Dermis blood vessel endothelial cell (primary cell): ENCODE measurements at regions not wholly inside any gene's neighbourhood (a gene's known extent, or its start where the extent isn't known, plus 50 kb on each side); places are given as distances from the start of the nearest gene placed in this dataset.
"Not testable (repeated sequence)": the region's sequence is repeated elsewhere in the genome, so short reads cannot be mapped to it uniquely, and the experiment has no call there.

ENCODE experiments used
- DNase-seq: peaks from one replicate; pipeline ENCODE4 v3.0.0; 2010

GRCh38 chr18:62629031-62629430 is 86.3 kb upstream of the PHLPP1 start:
- DNase-seq = no peak

- no peak for DNase-seq
These were observed 84.2 kb upstream of the PHLPP1 start for GRCh38 chr18:62631173-62631572.

DNA sequence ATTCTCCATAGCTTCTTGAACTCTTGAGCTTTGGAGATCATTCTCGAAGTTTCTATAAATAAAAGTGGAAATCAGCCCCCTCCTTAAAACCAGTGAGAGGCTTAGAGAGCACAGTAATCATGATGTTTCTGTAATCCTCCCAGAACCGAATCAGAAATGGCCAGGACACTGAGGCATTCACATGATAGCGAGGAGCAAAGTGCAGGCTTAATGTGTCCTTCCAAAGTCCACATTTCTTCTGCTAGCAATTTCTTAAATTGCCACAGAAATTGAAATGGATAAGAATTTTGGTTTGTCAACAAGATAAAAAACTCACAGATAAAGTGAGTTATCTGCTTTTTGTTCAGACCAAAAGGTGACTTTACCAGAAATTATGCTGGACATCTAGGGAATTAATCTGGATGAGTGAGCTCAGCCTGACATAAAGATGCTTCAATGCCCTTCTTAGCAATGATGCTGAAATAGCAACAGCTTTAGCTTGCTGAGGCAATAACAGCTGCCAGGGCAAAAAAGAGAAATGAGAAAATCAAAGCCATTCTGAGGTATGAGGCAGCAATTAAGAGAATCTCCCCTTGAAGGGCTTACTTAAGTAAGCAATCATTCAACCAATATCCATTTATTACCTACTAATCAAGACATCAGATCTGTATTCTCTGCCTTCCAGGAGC is 82.4 kb upstream of the PHLPP1 start:
- DNase-seq = no peak

- no peak for DNase-seq
These were observed 80.9 kb upstream of the PHLPP1 start for GRCh38 chr18:62634458-62634857.

DNA sequence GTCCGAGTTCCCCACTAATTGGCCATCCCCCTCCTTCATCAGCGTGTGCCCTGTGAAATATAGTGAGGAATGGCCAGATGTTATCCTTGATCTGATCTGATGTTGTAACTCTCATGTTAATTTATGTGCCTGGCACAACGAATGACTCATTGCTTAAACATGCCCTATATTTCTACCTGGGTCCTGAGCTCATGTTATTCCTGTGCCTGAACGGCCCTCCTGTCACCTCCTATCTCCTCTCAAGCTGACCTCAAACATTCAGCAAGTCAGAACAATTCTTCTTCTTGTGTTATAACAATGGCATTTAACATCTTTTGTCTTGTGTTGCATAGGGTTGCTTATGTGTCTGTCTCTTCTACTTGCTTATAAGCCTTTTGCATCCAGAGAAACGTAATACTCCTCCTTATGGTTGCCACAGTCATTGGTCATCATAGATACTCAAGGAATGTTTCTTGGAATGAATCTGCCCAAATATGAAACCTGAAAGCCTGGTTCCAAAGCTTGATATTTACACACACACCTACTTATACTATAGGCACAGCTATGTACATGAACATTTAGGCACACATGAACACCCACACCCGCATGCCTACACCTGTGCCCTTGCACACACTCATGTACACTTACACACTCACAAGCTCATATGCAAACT is 80.2 kb upstream of the PHLPP1 start:
- no peak for DNase-seq

GRCh38 chr18:62637403-62637802 is 77.9 kb upstream of the PHLPP1 start:
- DNase-seq = no peak

GRCh38 chr18:62637807-62638687 is 77.3 kb upstream of the PHLPP1 start:
- DNase-seq = peak; percentile 56

DNA sequence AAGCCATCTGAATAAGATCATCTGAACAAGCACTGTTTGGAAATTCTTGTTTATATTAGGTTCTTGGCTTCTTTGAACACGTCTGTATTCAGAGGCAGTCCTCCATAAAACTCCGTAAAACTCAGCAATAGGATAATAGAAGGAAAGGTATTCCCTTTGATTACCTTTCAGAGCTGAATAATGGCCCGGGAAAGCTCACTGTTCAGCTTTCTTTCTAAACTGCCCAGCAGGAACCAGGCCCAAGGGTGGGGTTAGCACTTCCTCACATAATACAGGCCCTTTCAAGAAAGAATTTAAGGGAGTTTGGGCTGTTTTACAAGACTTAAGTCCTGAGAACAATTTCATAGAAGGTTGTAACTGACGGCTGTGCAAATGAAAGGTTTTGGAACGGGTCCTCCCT is 72.2 kb upstream of the PHLPP1 start:
- DNase-seq = no peak

DNA sequence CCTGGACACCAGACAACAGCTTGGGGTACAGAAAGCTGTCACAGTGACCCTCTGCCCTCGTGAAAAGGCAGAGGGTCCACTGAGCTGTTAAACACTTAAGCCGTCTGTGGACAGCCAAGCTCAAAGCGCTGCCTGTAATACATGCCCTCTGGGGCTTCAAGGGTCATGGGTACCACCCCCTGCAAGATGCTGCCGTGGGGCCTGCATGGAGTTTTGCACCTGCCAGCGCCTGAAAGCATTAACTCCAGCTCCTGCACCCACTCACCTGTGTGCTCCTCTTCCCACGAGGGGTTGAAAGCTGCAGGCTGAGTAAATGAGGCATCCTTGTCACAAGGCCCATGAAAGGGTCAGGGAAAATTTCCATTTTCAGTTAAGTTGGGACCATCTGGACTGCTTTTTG is 70.6 kb upstream of the PHLPP1 start:
- DNase-seq = no peak

GRCh38 chr18:62647179-62647578 is 68.2 kb upstream of the PHLPP1 start:
- DNase-seq = no peak

DNA sequence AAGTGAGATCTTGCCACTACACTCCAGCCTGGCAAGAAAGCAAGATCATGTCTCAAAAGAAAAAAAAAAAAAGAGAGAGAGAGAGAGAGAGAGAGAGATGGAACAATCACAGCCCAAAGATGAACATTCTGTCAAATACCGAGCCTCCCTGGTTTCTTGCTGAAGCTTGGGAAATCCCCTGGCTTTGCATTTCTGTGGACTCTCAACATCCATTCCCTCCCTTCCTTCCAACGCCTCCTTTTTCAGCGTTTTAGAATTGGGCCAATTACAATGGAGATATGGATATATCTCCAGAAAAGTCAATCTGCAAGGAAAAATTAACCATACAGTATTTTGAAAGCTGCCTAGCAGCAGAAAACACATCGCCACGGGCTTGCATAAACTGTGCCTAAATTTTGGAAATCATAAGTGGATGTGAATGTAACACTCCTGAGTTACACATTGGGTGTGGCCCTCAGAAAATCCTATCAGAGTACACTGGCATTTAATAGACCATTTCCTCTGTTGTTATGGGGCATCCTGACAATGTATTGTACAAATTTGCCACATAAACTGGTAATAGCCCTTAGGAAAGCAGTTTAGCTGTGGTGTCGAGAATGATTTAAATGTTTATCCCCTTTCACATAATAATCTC is 67.2 kb upstream of the PHLPP1 start:
- DNase-seq = no peak

- no peak for DNase-seq
These were observed 63.9 kb upstream of the PHLPP1 start for GRCh38 chr18:62651276-62652056.

DNA sequence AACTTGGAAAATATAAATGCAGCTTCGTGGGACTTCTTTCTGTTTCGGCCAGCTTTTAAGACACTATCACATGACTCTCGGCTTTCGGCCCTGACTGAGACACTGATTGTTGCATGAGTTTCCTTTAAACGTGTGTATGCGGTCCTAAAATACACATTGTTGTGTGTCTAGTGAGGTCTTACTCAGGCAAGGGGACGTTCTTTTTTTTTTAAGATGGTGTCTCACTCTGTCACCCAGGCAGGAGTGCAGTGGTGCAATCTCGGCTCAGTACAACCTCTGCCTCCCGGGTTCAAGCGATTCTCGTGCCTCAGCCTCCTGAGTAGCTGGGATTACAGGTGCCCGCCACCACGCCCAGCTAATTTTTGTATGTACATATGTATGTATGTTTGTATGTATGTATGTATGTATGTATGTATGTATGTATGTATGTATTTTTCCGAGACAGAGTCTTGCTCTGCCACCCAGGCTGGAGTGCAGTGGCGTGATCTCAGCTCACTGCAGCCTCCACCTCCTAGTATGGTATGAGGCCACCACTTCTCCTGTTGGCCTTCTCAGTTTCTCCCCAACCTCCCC is 63.2 kb upstream of the PHLPP1 start:
- DNase-seq = not testable (repeated sequence)

GRCh38 chr18:62655520-62656219 is 59.7 kb upstream of the PHLPP1 start:
- no peak for DNase-seq

DNA sequence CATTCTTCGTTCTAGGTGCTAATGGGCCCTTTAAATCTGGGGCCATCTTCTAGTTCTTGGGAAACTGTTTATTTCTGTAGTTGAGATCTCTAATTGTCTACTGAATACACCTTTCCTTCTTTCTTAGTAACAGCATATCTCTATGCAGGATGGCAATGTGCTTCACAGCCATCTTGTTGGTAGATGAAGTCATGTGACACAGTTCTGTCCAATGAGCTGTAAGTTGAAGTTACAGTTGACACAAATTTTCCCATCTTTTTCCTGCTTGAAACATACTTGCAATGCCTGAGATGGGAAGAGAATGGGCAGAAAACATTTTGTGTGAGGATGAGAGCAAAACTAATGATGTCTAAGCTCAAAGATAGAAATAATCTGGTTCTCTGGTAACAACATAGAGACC is 57.3 kb upstream of the PHLPP1 start:
- DNase-seq = no peak

GRCh38 chr18:62659698-62660097 is 55.6 kb upstream of the PHLPP1 start:
- no peak for DNase-seq

DNA sequence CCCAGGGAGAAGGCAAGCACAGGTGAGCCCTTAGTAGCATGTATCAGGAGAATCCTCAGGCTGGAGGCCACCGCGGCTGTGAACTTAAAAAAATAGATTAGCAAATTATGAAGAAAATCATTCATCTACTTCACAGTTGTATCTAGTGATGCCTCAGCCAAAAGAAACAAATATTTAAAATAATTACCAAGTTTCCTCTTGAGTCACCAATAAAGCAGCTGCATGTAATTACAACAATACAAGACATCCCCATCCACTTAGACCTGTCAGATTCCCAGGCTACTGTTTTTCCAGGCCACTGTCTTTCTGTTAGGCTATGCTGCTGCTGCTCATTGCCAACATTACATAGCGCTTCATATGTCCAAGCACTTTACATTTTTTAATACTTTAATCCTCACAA is 54.6 kb upstream of the PHLPP1 start:
- DNase-seq = peak; percentile 34

- no peak for DNase-seq
These were observed 51.5 kb upstream of the PHLPP1 start for GRCh38 chr18:62663731-62664336.

- DNase-seq = no peak
These were observed 50.9 kb upstream of the PHLPP1 start for GRCh38 chr18:62664414-62664813.

DNA sequence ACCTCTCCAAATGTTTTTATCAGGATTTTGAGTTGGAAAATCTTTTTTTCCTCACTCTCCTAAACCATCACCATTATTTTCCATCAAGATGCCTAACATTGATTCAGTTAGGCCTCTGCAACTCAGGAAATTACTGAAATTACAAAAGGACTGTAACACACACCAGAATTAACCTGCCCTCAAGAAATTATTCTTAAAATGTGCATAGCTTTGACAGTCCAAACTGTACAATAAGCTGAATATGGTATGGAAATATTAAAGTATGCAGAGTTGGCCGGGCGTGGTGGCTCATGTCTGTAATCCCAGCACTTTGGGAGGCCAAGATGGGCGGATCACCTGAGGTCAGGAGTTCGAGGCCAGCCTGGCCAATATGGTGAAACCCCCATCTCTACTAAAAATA is 50.2 kb upstream of the PHLPP1 start:
- no peak for DNase-seq
